ENCODE measurements at regions not wholly inside any gene's neighbourhood (a gene's known extent, or its start where the extent isn't known, plus 50 kb on each side); places are given as distances from the start of the nearest gene placed in this dataset.

DNA sequence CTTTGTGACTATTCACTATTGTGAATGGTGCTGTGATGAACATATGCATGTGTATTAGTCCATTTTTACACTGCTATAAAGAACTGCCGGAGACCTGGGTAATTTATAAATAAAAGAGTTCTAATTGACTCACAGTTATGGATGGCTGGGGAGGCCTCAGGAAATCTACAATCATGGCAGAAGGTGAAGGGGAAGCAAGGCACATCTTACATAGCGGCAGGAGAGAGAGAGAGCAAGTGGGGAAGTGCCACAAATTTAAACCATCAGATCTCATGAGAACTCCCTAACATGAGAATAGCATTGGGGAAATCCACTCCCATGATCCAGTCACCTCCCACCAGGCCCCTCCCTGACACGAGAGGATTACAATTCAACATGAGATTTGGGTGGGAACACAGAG lies 90.8 kb downstream of the ATP23 start:
- ChIA-PET CTCF (no interaction called here), POLR2A (ENCODE audit: unreplicated experiment) (no interaction called here)
- H4K91ac ChIP-seq (ENCODE audit: insufficient read depth, low read depth, low read length), result no peak overlapping the region
- H2AFZ ChIP-seq (replicated peaks; ENCODE audit: low read length, poor library complexity), result no peak overlapping the region
- no peak overlapping the region for H2AK5ac ChIP-seq (ENCODE audit: low read depth, low read length)
- H2BK20ac ChIP-seq (ENCODE audit: low read depth, low read length), result no peak overlapping the region
- H3K56ac ChIP-seq (ENCODE audit: extremely low read depth, insufficient read depth, low read length), result no peak overlapping the region
- ATAC-seq (ENCODE audit: low read depth), result no peak
- no peak overlapping the region for H3K4me3 ChIP-seq (ENCODE audit: insufficient read depth, low read depth, low read length)
- peaks cover 2% of the 10 kb centered on the region; the same call in 1 of the 2 replicates for H3K9me3 ChIP-seq (ENCODE audit: control insufficient read depth, insufficient read depth, low read length)
- no peaks in the 10 kb centered on the region for H3K27me3 ChIP-seq (ENCODE audit: control insufficient read depth, insufficient read depth, low read length)
- no peak overlapping the region for H3K4me2 ChIP-seq (ENCODE audit: low read depth, low read length)
- no peaks in the 10 kb centered on the region for H4K20me1 ChIP-seq (ENCODE audit: insufficient read depth, low read length)
- no peak overlapping the region for H2BK120ac ChIP-seq (ENCODE audit: low read depth, low read length)
- TF ChIP-seq SMC3 (IDR thresholded peaks at IDR 0.05; ENCODE audit: low read depth, low read length) (no peak), MAZ (IDR thresholded peaks at IDR 0.05; ENCODE audit: borderline replicate concordance, low read depth, low read length) (no peak), POLR2A (IDR thresholded peaks at IDR 0.05; ENCODE audit: low read depth, low read length) (no peak), CHD1 (IDR thresholded peaks at IDR 0.05; ENCODE audit: low read depth, low read length) (no peak), CEBPB (IDR thresholded peaks at IDR 0.05; ENCODE audit: low read depth, low read length) (no peak), MAFK (IDR thresholded peaks at IDR 0.05; ENCODE audit: low read depth, low read length) (no peak), RFX5 (IDR thresholded peaks at IDR 0.05; ENCODE audit: low read depth, low read length) (no peak), RCOR1 (IDR thresholded peaks at IDR 0.05; ENCODE audit: insufficient replicate concordance, low read length) (no peak)
- TF ChIP-seq, protein P1, sequence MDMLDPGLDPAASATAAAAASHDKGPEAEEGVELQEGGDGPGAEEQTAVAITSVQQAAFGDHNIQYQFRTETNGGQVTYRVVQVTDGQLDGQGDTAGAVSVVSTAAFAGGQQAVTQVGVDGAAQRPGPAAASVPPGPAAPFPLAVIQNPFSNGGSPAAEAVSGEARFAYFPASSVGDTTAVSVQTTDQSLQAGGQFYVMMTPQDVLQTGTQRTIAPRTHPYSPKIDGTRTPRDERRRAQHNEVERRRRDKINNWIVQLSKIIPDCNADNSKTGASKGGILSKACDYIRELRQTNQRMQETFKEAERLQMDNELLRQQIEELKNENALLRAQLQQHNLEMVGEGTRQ (IDR thresholded peaks at IDR 0.05; ENCODE audit: low read depth, low read length), result no peak
- H2BK5ac ChIP-seq (ENCODE audit: low read depth, low read length, poor library complexity, severe bottlenecking), result no peak overlapping the region
- no peak overlapping the region for H3K9ac ChIP-seq (ENCODE audit: low read depth, low read length)
- H2AK9ac ChIP-seq (replicated peaks; ENCODE audit: low read depth, low read length, poor library complexity), result no peak overlapping the region
- no peak overlapping the region for H4K5ac ChIP-seq (ENCODE audit: low read depth, low read length)
- DNase-seq, result no peak
- H3K4ac ChIP-seq (ENCODE audit: low read depth, low read length), result no peak overlapping the region
- H2BK15ac ChIP-seq (ENCODE audit: low read depth, low read length), result no peak overlapping the region
- no peak overlapping the region for H3K18ac ChIP-seq (ENCODE audit: low read depth, low read length)
- no peaks in the 10 kb centered on the region for H3K4me1 ChIP-seq (ENCODE audit: control insufficient read depth, insufficient read depth, low read length)
- H3K36me3 ChIP-seq (ENCODE audit: control insufficient read depth, insufficient read depth, low read length), result no peaks in the 10 kb centered on the region
- intact Hi-C loops (cut with micrococcal nuclease) (no loop called here), dilution Hi-C loops (cut with HindIII; ENCODE audit: low sequenced_read_pairs, unreplicated experiment) (no loop called here), in situ Hi-C loops (cut with MboI; ENCODE audit: low sequenced_read_pairs) (no loop called here)
- no peaks in the 10 kb centered on the region for H3K79me1 ChIP-seq (ENCODE audit: low read depth in 1 of 2, low read length in 2 of 2)
- no peak overlapping the region for H3K23ac ChIP-seq (ENCODE audit: low read depth, low read length)
- H4K8ac ChIP-seq (ENCODE audit: low read depth in 2 of 2, low read length in 2 of 2), result no peak overlapping the region
- WGBS, 2 experiments (ENCODE audit: extremely low coverage in 2 of 2, insufficient read length in 1 of 2), result no CpG with 5 or more reads among the region's 3 CpGs
- H3K9me1 ChIP-seq (ENCODE audit: insufficient read depth, low read length), result no peaks in the 10 kb centered on the region
- BruUV-seq (replicated peaks), result no TSS peak
- H3K27ac ChIP-seq (ENCODE audit: insufficient read depth, low read length), result no peak overlapping the region
- no peak overlapping the region for H3K14ac ChIP-seq (replicated peaks; ENCODE audit: low read depth, low read length)
